Neural cell (in vitro differentiated cells): ENCODE measurements at regions not wholly inside any gene's neighbourhood (a gene's known extent, or its start where the extent isn't known, plus 50 kb on each side); places are given as distances from the start of the nearest gene placed in this dataset.

Experiments used
- POLR2AphosphoS5 ChIP-seq: IDR thresholded peaks from 2 replicates; pipeline ENCODE4 v1.6.1; 2012
- RAD21 ChIP-seq: fragments of 450-650 bp; conservative IDR thresholded peaks from 2 replicates; pipeline ENCODE4 v1.6.1; 2014; ENCODE audit warnings: antibody characterized with exemption, mild to moderate bottlenecking, moderate library complexity
- SMC3 ChIP-seq: fragments of 450-650 bp; conservative IDR thresholded peaks from 2 replicates; pipeline ENCODE4 v1.6.1; 2014; ENCODE audit warnings: antibody characterized with exemption, mild to moderate bottlenecking, moderate library complexity; ENCODE audit not compliant: poor library complexity
- TF ChIP-seq, protein P1 (sequence below): fragments of 450-650 bp; IDR thresholded peaks from 2 replicates; pipeline ENCODE4 v1.5.1; 2014; ENCODE audit warnings: antibody characterized with exemption, mild to moderate bottlenecking, moderate library complexity; ENCODE audit not compliant: poor library complexity, severe bottlenecking
- TF ChIP-seq, protein P2 (sequence below): IDR thresholded peaks from 2 replicates; pipeline ENCODE4 v1.6.1; 2012; ENCODE audit warnings: borderline replicate concordance

DNA sequence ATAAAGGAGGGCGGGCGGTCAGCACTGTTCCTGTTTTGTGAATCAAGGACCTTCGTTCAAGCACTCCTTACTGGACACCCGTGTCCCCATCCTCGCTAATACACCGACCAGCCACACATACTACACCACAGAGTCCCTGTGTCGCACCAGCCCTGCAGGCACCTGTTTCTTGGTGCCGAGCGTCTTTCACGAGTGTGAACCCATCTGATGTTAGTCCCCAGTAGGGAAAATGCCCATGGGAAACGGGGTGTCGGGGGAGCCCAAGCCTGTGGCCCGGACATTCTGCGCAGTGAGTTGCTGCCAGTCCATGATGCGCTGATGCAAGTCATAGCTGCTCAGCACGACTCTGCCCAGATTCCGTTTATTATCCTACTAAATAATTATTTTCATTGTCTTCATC is 74.7 kb downstream of the TTLL2 start:
- TF ChIP-seq, protein P1, sequence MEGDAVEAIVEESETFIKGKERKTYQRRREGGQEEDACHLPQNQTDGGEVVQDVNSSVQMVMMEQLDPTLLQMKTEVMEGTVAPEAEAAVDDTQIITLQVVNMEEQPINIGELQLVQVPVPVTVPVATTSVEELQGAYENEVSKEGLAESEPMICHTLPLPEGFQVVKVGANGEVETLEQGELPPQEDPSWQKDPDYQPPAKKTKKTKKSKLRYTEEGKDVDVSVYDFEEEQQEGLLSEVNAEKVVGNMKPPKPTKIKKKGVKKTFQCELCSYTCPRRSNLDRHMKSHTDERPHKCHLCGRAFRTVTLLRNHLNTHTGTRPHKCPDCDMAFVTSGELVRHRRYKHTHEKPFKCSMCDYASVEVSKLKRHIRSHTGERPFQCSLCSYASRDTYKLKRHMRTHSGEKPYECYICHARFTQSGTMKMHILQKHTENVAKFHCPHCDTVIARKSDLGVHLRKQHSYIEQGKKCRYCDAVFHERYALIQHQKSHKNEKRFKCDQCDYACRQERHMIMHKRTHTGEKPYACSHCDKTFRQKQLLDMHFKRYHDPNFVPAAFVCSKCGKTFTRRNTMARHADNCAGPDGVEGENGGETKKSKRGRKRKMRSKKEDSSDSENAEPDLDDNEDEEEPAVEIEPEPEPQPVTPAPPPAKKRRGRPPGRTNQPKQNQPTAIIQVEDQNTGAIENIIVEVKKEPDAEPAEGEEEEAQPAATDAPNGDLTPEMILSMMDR, result no peak
- no peak for TF ChIP-seq RAD21
- TF ChIP-seq, protein P2, sequence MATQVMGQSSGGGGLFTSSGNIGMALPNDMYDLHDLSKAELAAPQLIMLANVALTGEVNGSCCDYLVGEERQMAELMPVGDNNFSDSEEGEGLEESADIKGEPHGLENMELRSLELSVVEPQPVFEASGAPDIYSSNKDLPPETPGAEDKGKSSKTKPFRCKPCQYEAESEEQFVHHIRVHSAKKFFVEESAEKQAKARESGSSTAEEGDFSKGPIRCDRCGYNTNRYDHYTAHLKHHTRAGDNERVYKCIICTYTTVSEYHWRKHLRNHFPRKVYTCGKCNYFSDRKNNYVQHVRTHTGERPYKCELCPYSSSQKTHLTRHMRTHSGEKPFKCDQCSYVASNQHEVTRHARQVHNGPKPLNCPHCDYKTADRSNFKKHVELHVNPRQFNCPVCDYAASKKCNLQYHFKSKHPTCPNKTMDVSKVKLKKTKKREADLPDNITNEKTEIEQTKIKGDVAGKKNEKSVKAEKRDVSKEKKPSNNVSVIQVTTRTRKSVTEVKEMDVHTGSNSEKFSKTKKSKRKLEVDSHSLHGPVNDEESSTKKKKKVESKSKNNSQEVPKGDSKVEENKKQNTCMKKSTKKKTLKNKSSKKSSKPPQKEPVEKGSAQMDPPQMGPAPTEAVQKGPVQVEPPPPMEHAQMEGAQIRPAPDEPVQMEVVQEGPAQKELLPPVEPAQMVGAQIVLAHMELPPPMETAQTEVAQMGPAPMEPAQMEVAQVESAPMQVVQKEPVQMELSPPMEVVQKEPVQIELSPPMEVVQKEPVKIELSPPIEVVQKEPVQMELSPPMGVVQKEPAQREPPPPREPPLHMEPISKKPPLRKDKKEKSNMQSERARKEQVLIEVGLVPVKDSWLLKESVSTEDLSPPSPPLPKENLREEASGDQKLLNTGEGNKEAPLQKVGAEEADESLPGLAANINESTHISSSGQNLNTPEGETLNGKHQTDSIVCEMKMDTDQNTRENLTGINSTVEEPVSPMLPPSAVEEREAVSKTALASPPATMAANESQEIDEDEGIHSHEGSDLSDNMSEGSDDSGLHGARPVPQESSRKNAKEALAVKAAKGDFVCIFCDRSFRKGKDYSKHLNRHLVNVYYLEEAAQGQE, result no peak
- TF ChIP-seq SMC3, result no peak
- TF ChIP-seq POLR2AphosphoS5, result no peak
